HEK293 (cell line): ENCODE measurements at regions not wholly inside any gene's neighbourhood (a gene's known extent, or its start where the extent isn't known, plus 50 kb on each side); places are given as distances from the start of the nearest gene placed in this dataset.

Experiments used
- CTCF ChIA-PET: fragments of 350-600 bp; formaldehyde crosslinking; extraction: SDS; loops from one replicate; lab custom pipeline; 2021; ENCODE audit warnings: antibody characterized with exemption; lab: Yijun Ruan, JAX
- POLR2A ChIA-PET: fragments of 300-600 bp; formaldehyde crosslinking; extraction: SDS; loops from one replicate; lab custom pipeline; 2020; ENCODE audit warnings: antibody characterized with exemption, inconsistent platforms; lab: Yijun Ruan, JAX
- H3K27ac ChIP-seq: fragments of 200-500 bp; sonication (Bioruptor generic); 2 replicates; pipeline ENCODE4 v1.5.1; 2014; ENCODE audit warnings: low read depth, low read length, control low read depth, inconsistent platforms; ENCODE audit errors: extremely low read depth
- H3K36me3 ChIP-seq, 2 experiments: fragments of 200-500 bp in 1 of 2; sonication (Bioruptor generic) in 1 of 2; 1 replicate in 1 of 2; 2 replicates in 1 of 2; pipeline ENCODE4 v1.5.1; 2014 to 2017; ENCODE audit warnings: inconsistent platforms in 2 of 2, low read length in 2 of 2; ENCODE audit not compliant: control insufficient read depth in 2 of 2, insufficient read depth in 1 of 2
- H3K4me1 ChIP-seq: fragments of 200-500 bp; sonication (Bioruptor generic); 2 replicates; pipeline ENCODE4 v1.5.1; 2014; ENCODE audit warnings: mild to moderate bottlenecking, low read length, inconsistent platforms; ENCODE audit not compliant: control insufficient read depth, insufficient read depth
- H3K4me3 ChIP-seq: 2 replicates; pipeline ENCODE4 v1.5.1; 2011; ENCODE audit warnings: low read depth, mild to moderate bottlenecking, control low read depth, low read length, moderate library complexity
- H3K9me3 ChIP-seq: fragments of 200-500 bp; sonication (Bioruptor generic); 2 replicates; pipeline ENCODE4 v1.5.1; 2014; ENCODE audit warnings: low read depth, low read length, inconsistent platforms; ENCODE audit not compliant: control insufficient read depth, insufficient read depth
- FEZF1 ChIP-seq: fragments of 450-650 bp; formaldehyde crosslinking; IDR thresholded peaks from 2 replicates; pipeline ENCODE4 v1.5.1; 2016; ENCODE audit warnings: missing biosample characterization, missing genetic modification characterization
- GLI2 ChIP-seq: fragments of 450-650 bp; formaldehyde crosslinking; IDR thresholded peaks from 2 replicates; pipeline ENCODE4; 2017; ENCODE audit warnings: missing biosample characterization, missing genetic modification characterization, low read depth, borderline replicate concordance
- GLI4 ChIP-seq: fragments of 450-650 bp; formaldehyde crosslinking; IDR thresholded peaks from 2 replicates; pipeline ENCODE4 v1.5.1; 2016; ENCODE audit warnings: missing biosample characterization, missing genetic modification characterization
- MZF1 ChIP-seq: fragments of 450-650 bp; formaldehyde crosslinking; IDR thresholded peaks from 2 replicates; pipeline ENCODE4 v1.5.1; 2017; ENCODE audit warnings: missing biosample characterization, missing genetic modification characterization, borderline replicate concordance
- SP7 ChIP-seq: fragments of 450-650 bp; formaldehyde crosslinking; IDR thresholded peaks from 2 replicates; pipeline ENCODE4 v1.5.1; 2016; ENCODE audit warnings: missing biosample characterization, missing genetic modification characterization
- YY2 ChIP-seq: fragments of 450-650 bp; formaldehyde crosslinking; IDR thresholded peaks from 2 replicates; pipeline ENCODE4 v1.5.1; 2016; ENCODE audit warnings: missing biosample characterization, missing genetic modification characterization
- ZBTB17 ChIP-seq: fragments of 450-650 bp; formaldehyde crosslinking; IDR thresholded peaks from 2 replicates; pipeline ENCODE4 v1.5.1; 2016; ENCODE audit warnings: missing biosample characterization, missing genetic modification characterization
- ZNF133 ChIP-seq: fragments of 450-650 bp; formaldehyde crosslinking; IDR thresholded peaks from 2 replicates; pipeline ENCODE4 v1.5.1; 2016; ENCODE audit warnings: missing biosample characterization, missing genetic modification characterization
- ZNF175 ChIP-seq: fragments of 450-650 bp; formaldehyde crosslinking; IDR thresholded peaks from 2 replicates; pipeline ENCODE4 v1.5.1; 2016; ENCODE audit warnings: missing biosample characterization, missing genetic modification characterization
- ZNF19 ChIP-seq: fragments of 450-650 bp; formaldehyde crosslinking; IDR thresholded peaks from 2 replicates; pipeline ENCODE4; 2016; ENCODE audit warnings: missing biosample characterization, missing genetic modification characterization, low read depth
- ZNF274 ChIP-seq, 2 experiments: fragments of 200-500 bp in 1 of 2; fragments of 450-650 bp in 1 of 2; sonication (Bioruptor generic) in 1 of 2; formaldehyde crosslinking in 1 of 2; IDR thresholded peaks; 2 replicates each; pipeline versions ENCODE4 v1.5.1 to v1.6.1; 2014 to 2016; ENCODE audit warnings: borderline replicate concordance in 1 of 2, inconsistent platforms in 1 of 2, low read length in 1 of 2, missing biosample characterization in 1 of 2, missing genetic modification characterization in 1 of 2
- ZNF302 ChIP-seq: fragments of 450-650 bp; formaldehyde crosslinking; IDR thresholded peaks from 2 replicates; pipeline ENCODE4 v1.5.1; 2016; ENCODE audit warnings: missing biosample characterization, missing genetic modification characterization, low read depth
- ZNF335 ChIP-seq: fragments of 450-650 bp; formaldehyde crosslinking; conservative IDR thresholded peaks from 2 replicates; pipeline ENCODE4 v1.5.1; 2016; ENCODE audit warnings: missing biosample characterization, missing genetic modification characterization
- ZNF350 ChIP-seq: fragments of 450-650 bp; formaldehyde crosslinking; IDR thresholded peaks from 2 replicates; pipeline ENCODE4 v1.5.0; 2017; ENCODE audit warnings: missing biosample characterization, mild to moderate bottlenecking, missing genetic modification characterization
- ZNF677 ChIP-seq: fragments of 450-650 bp; IDR thresholded peaks from 2 replicates; pipeline ENCODE4 v1.5.0; 2018; ENCODE audit warnings: missing biosample characterization, mild to moderate bottlenecking, missing genetic modification characterization, moderate library complexity
- ZNF76 ChIP-seq: fragments of 450-650 bp; formaldehyde crosslinking; IDR thresholded peaks from 2 replicates; pipeline ENCODE4; 2016; ENCODE audit warnings: low read depth, missing biosample characterization, missing genetic modification characterization, borderline replicate concordance
- ZXDB ChIP-seq: fragments of 450-650 bp; formaldehyde crosslinking; IDR thresholded peaks from 2 replicates; pipeline ENCODE4 v1.5.1; 2016; ENCODE audit warnings: missing biosample characterization, missing genetic modification characterization
- TF ChIP-seq, protein P1 (sequence below): fragments of 450-650 bp; formaldehyde crosslinking; IDR thresholded peaks from 2 replicates; pipeline ENCODE4 v1.5.1; 2016; ENCODE audit warnings: missing biosample characterization, missing genetic modification characterization, borderline replicate concordance
- TF ChIP-seq, protein P2 (sequence below): fragments of 450-650 bp; formaldehyde crosslinking; IDR thresholded peaks from 2 replicates; pipeline ENCODE4 v1.5.1; 2017; ENCODE audit warnings: missing biosample characterization, missing genetic modification characterization
- TF ChIP-seq, protein P3 (sequence below): fragments of 450-650 bp; formaldehyde crosslinking; IDR thresholded peaks from 2 replicates; pipeline ENCODE4 v1.5.1; 2016; ENCODE audit warnings: missing biosample characterization, missing genetic modification characterization
- TF ChIP-seq, protein P4 (sequence below): fragments of 450-650 bp; formaldehyde crosslinking; IDR thresholded peaks from 2 replicates; pipeline ENCODE4 v1.5.1; 2016; ENCODE audit warnings: missing biosample characterization, missing genetic modification characterization

DNA sequence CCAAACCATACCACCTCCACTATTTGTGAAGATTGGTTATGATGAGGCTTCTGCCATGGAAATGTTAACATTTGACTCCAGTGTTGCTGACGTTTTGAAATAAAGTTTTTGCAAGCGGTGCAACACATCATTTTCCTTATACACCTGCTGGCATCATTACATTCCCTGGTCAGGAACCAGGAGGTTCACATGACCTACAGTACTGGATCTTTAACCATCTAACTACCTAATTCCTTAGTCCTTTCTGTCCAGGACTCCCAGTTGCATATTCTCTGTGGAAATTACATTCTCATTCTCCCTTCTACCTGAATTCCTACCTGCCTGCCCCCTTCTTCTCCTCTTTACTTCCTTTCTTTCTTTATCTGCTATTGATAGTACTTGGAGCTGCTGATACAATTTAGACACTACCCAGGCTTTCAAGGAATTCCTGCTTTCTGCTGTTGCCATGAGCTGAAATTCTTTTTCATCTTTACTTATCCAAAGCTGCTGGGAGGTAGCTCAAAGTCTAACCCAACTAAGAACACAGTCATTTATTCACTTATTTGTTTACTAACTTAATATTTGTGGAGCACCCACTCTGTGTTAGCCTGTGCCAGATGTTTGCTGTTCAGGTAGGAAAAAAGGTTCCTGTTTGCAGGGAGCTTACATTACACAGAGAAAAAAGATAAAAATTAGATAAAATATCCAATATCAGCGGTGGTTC lies 144.2 kb downstream of the EDEM1 start:
- Histone ChIP-seq H3K4me1 (no peaks in the 10 kb centered on the region), H3K4me3 (no peak overlapping the region), H3K27ac (no peak overlapping the region), H3K9me3 (no peaks in the 10 kb centered on the region), H3K36me3 (no peaks in the 10 kb centered on the region)
- no peak for TF ChIP-seq MZF1
- ChIA-PET POLR2A (no interaction called here), CTCF (interaction anchor here (0.6 kb wide), 1 partner anchor 137 kb away, joined by 3 read pairs; no protein-coding TSS in a partner anchor)

DNA sequence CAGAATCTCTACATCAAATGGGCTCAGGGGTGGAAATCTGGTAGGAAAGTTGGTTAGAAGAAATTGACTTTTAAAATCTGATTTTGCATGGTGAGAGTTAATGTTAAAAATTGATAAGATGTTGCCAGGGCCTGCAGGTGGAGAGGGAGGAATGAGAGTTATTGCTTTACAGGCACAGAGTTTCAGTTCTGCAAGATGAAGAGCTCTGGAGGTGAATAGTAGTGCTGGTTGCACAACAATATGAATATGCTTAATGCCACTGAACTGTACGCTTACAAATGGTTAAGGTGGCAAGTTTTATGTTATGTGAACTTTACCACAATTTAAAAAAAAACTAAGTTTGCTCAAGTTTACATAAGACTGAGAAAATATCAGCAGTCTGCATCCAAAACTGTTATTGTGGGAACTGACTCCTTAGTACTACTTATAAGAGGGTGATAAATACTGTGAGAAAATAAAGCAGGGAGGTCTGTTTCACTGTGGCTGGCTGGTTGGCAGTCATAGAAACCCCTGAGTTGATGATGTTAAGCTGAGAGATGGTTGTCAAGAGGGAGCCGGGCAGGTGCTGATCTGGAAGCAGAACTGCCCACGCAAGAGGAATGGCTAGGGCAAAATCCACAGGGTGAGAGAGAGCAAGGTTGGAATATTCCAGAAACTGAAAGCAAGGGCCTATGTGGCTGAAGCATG lies 144.9 kb downstream of the EDEM1 start:
- no peak for TF ChIP-seq ZNF76
- TF ChIP-seq, protein P1, sequence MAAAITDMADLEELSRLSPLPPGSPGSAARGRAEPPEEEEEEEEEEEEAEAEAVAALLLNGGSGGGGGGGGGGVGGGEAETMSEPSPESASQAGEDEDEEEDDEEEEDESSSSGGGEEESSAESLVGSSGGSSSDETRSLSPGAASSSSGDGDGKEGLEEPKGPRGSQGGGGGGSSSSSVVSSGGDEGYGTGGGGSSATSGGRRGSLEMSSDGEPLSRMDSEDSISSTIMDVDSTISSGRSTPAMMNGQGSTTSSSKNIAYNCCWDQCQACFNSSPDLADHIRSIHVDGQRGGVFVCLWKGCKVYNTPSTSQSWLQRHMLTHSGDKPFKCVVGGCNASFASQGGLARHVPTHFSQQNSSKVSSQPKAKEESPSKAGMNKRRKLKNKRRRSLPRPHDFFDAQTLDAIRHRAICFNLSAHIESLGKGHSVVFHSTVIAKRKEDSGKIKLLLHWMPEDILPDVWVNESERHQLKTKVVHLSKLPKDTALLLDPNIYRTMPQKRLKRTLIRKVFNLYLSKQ (tag by site-specific recombination) = no peak
- TF ChIP-seq, protein P2, sequence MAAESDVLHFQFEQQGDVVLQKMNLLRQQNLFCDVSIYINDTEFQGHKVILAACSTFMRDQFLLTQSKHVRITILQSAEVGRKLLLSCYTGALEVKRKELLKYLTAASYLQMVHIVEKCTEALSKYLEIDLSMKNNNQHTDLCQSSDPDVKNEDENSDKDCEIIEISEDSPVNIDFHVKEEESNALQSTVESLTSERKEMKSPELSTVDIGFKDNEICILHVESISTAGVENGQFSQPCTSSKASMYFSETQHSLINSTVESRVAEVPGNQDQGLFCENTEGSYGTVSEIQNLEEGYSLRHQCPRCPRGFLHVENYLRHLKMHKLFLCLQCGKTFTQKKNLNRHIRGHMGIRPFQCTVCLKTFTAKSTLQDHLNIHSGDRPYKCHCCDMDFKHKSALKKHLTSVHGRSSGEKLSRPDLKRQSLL (tag by site-specific recombination) = no peak
- TF ChIP-seq ZNF350 (tag by site-specific recombination) = no peak
- no peak for TF ChIP-seq ZNF175 (tag by site-specific recombination)
- TF ChIP-seq ZNF274 (IDR thresholded peaks at IDR 0.05; ENCODE audit: low read length) = no peak
- TF ChIP-seq ZNF274 (tag by site-specific recombination; IDR thresholded peaks at IDR 0.05; ENCODE audit: borderline replicate concordance) = no peak
- TF ChIP-seq FEZF1 (tag by site-specific recombination) = no peak
- TF ChIP-seq, protein P3, sequence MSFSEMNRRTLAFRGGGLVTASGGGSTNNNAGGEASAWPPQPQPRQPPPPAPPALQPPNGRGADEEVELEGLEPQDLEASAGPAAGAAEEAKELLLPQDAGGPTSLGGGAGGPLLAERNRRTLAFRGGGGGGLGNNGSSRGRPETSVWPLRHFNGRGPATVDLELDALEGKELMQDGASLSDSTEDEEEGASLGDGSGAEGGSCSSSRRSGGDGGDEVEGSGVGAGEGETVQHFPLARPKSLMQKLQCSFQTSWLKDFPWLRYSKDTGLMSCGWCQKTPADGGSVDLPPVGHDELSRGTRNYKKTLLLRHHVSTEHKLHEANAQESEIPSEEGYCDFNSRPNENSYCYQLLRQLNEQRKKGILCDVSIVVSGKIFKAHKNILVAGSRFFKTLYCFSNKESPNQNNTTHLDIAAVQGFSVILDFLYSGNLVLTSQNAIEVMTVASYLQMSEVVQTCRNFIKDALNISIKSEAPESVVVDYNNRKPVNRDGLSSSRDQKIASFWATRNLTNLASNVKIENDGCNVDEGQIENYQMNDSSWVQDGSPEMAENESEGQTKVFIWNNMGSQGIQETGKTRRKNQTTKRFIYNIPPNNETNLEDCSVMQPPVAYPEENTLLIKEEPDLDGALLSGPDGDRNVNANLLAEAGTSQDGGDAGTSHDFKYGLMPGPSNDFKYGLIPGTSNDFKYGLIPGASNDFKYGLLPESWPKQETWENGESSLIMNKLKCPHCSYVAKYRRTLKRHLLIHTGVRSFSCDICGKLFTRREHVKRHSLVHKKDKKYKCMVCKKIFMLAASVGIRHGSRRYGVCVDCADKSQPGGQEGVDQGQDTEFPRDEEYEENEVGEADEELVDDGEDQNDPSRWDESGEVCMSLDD (tag by site-specific recombination) = no peak
- TF ChIP-seq ZNF302 = no peak
- no peak for TF ChIP-seq SP7 (tag by site-specific recombination)
- TF ChIP-seq ZNF335 (tag by site-specific recombination) = no peak
- no peak for TF ChIP-seq GLI2 (tag by site-specific recombination)
- TF ChIP-seq GLI4 (tag by site-specific recombination) = no peak
- no peak for TF ChIP-seq ZNF677 (tag by site-specific recombination)
- no peak for TF ChIP-seq ZNF133
- no peak for TF ChIP-seq YY2 (tag by site-specific recombination)
- TF ChIP-seq, protein P4, sequence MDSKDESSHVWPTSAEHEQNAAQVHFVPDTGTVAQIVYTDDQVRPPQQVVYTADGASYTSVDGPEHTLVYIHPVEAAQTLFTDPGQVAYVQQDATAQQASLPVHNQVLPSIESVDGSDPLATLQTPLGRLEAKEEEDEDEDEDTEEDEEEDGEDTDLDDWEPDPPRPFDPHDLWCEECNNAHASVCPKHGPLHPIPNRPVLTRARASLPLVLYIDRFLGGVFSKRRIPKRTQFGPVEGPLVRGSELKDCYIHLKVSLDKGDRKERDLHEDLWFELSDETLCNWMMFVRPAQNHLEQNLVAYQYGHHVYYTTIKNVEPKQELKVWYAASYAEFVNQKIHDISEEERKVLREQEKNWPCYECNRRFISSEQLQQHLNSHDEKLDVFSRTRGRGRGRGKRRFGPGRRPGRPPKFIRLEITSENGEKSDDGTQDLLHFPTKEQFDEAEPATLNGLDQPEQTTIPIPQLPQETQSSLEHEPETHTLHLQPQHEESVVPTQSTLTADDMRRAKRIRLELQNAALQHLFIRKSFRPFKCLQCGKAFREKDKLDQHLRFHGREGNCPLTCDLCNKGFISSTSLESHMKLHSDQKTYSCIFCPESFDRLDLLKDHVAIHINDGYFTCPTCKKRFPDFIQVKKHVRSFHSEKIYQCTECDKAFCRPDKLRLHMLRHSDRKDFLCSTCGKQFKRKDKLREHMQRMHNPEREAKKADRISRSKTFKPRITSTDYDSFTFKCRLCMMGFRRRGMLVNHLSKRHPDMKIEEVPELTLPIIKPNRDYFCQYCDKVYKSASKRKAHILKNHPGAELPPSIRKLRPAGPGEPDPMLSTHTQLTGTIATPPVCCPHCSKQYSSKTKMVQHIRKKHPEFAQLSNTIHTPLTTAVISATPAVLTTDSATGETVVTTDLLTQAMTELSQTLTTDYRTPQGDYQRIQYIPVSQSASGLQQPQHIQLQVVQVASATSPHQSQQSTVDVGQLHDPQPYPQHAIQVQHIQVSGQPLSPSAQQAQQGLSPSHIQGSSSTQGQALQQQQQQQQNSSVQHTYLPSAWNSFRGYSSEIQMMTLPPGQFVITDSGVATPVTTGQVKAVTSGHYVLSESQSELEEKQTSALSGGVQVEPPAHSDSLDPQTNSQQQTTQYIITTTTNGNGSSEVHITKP (tag by site-specific recombination) = no peak
- TF ChIP-seq ZBTB17 (tag by site-specific recombination) = no peak
- no peak for TF ChIP-seq ZXDB (tag by site-specific recombination)
- no peak for TF ChIP-seq ZNF19
- H3K36me3 ChIP-seq = no peaks in the 10 kb centered on the region
- H3K27ac ChIP-seq = no peak overlapping the region
- ChIA-PET POLR2A (no interaction called here), CTCF (interaction anchor here (0.6 kb wide), 1 partner anchor 138 kb away, joined by 3 read pairs; no protein-coding TSS in a partner anchor)
- no peak overlapping the region for H3K4me3 ChIP-seq
- no peaks in the 10 kb centered on the region for H3K9me3 ChIP-seq
- H3K4me1 ChIP-seq = no peaks in the 10 kb centered on the region
